RWPE1 (cell line): ENCODE measurements at regions not wholly inside any gene's neighbourhood (a gene's known extent, or its start where the extent isn't known, plus 50 kb on each side); places are given as distances from the start of the nearest gene placed in this dataset.

Experiments
- CTCF ChIA-PET: fragments of 350-600 bp; sonication (Branson Sonifier 250); formaldehyde crosslinking; extraction: SDS; loops from one replicate; lab custom pipeline; 2021; lab: Yijun Ruan, JAX
- POLR2A ChIA-PET: fragments of 400-600 bp; formaldehyde crosslinking; extraction: SDS; loops from one replicate; lab custom pipeline; 2020; ENCODE audit warnings: antibody characterized with exemption; ENCODE audit not compliant: low non-redundant PET; lab: Yijun Ruan, JAX
- DNase-seq: peaks from one replicate; pipeline ENCODE4 v3.0.0; 2012; ENCODE audit warnings: low spot score
- H3K27ac ChIP-seq: fragments of 450-650 bp; 2 replicates; pipeline ENCODE4 v1.5.1; 2017
- TF ChIP-seq, protein P1 (sequence below): fragments of 450-650 bp; conservative IDR thresholded peaks from 2 replicates; pipeline ENCODE4 v1.5.1; 2017; ENCODE audit warnings: low read depth, mild to moderate bottlenecking

DNA sequence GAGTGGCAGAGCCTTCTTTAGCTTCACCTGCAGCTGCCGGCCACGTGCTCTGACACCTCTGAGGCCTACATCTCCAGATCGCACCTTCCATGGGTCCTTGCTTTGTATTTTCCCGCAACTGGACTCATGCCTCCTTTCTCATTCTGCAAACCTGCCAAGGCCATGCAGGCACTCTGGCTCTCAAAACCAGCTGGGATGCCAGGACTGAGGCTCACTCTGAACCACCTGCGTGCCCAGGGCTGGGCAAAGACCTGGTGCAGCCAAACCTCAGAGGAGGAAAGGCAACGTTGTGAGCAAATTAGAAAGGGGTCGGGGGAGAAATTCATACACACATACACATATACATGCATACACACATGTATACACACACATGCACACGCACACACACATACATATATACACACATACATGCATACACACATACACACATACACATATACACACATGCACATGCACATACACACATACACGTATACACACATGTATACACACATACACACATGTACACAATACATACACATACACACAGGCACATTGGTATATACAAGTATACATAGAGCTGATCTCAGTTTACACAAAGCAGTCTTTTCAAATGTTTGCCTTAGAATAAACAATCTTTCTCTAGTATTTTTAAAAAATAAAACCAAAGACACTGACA, 125.2 kb downstream of the RTP5 start:
- no peak overlapping the region for H3K27ac ChIP-seq
- CTCF ChIA-PET, result interaction anchor here (0.6 kb wide), 2 partner anchors 22 to 271 kb away, joined by 3 read pairs; no protein-coding TSS in a partner anchor
- TF ChIP-seq, protein P1, sequence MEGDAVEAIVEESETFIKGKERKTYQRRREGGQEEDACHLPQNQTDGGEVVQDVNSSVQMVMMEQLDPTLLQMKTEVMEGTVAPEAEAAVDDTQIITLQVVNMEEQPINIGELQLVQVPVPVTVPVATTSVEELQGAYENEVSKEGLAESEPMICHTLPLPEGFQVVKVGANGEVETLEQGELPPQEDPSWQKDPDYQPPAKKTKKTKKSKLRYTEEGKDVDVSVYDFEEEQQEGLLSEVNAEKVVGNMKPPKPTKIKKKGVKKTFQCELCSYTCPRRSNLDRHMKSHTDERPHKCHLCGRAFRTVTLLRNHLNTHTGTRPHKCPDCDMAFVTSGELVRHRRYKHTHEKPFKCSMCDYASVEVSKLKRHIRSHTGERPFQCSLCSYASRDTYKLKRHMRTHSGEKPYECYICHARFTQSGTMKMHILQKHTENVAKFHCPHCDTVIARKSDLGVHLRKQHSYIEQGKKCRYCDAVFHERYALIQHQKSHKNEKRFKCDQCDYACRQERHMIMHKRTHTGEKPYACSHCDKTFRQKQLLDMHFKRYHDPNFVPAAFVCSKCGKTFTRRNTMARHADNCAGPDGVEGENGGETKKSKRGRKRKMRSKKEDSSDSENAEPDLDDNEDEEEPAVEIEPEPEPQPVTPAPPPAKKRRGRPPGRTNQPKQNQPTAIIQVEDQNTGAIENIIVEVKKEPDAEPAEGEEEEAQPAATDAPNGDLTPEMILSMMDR, result no peak
- DNase-seq, result no peak
- POLR2A ChIA-PET, result no interaction called here

DNA sequence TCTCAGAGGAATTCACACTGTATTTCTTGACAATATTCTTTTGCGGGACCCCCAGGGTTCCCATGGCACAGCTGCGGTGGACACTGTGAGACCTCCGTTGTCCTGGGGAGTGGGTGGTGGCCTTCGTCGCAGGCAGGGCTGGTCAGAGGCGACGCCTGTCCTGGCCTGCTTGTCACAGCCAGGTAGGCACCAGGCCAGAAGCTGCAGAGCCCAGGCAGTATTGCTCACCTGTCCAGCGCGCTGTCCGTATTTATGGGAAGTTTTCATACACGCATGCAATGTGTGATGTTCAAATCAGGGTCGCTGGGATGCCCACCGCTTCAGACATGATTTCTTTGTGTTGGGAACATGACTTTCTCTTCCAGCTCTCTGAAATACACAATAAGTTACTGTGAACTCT, 126.6 kb downstream of the RTP5 start:
- ChIA-PET POLR2A (no interaction called here), CTCF (no interaction called here)
- DNase-seq, result no peak
- no peak overlapping the region for H3K27ac ChIP-seq
- TF ChIP-seq, protein P1, result no peak

DNA sequence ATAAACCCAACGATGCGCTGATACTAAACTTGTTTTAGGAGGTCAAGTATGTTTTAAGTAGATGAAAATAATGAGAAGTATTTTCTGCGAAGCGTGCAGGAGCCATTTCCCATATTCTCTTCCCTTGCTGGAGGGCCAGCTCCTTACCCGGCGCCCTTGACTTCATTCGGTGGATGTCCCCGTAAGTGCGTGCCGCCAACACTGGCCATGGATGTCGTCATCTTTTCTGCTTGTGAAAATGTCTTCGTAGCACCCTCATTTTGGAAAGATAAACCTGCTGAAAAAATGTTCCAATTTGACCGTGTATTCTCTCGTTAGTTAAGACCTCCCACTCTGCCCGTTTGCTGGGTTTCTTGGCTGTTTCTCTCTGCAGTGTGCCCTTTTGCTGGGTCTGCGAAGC, 127.5 kb downstream of the RTP5 start:
- ChIA-PET CTCF (no interaction called here), POLR2A (no interaction called here)
- TF ChIP-seq, protein P1, result no peak

DNA sequence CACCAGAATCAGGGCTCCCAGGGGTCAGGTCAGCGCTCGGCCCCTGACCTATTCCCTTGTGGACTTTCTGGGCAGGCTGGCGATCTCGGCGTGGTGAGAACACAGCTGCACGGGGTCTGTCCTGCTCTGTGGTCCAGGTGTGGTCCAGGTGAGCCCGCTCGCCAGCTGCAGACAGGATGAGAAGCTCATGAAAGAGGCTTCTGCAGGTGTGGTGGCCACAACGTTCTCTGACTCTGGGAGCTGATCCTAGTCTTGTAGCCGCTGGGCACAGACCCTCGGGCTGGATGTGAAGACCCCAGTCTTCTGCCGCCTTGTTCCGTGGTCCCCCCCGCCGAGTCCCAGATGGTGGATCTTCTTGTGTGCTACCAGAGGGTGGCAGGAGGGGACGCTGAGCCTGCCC, 129.7 kb downstream of the RTP5 start:
- H3K27ac ChIP-seq, result no peak overlapping the region
- POLR2A ChIA-PET, result no interaction called here
- DNase-seq, result no peak
- TF ChIP-seq, protein P1, result no peak
- CTCF ChIA-PET, result no interaction called here

More for the DNA sequence above, 127.5 kb downstream of the RTP5 start:
- no peak overlapping the region for H3K27ac ChIP-seq
- DNase-seq, result no peak

DNA sequence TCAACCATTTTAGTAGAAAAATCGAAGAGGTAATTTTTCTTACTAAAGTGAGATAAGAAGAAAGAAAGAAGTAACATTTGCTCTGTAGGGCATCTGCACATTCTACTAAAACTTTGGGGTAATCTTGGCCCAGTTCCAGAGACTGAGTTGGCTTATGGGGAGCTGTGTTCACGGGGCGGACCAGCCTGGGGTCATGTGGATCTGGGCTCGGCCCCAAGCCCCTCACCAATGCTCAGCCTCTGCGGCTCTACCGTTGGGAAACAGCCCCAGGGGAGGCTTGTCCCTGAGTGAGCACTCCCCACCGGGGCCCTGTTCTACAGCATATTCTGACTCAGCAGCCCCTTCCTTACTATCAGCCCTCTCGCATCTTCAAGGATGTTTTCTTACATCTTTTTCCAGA, 132.3 kb downstream of the RTP5 start:
- no peak for DNase-seq
- H3K27ac ChIP-seq, result no peak overlapping the region
- CTCF ChIA-PET, result no interaction called here
- TF ChIP-seq, protein P1, result no peak
- POLR2A ChIA-PET, result no interaction called here

DNA sequence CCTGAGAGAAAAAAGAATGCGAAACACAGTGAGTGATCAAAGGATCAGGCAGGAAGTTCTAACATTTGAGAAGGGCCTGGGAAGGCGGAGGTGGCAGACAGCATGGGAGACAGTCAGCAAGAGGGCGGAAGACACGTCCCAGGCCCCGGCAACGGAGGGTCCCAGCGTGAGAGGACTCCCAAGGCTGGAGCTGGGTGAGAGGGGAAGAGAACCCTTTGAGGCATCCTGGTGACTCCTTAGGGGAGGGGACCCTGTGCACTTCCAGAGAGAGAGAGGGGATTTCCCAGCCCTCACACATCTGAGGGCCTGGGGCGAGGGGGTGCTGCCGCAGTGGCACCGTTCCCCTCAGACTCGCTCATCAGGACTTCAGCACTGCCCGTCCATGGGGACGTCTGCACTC, 133.4 kb downstream of the RTP5 start:
- DNase-seq, result no peak
- H3K27ac ChIP-seq, result no peak overlapping the region
- POLR2A ChIA-PET, result no interaction called here
- TF ChIP-seq, protein P1, result no peak
- CTCF ChIA-PET, result no interaction called here
